Spleen (tissue), 7 donors: ENCODE measurements at regions not wholly inside any gene's neighbourhood (a gene's known extent, or its start where the extent isn't known, plus 50 kb on each side); places are given as distances from the start of the nearest gene placed in this dataset.

Source experiments
- CTCF ChIP-seq, 11 experiments: fragments of 200-600 bp in 7 of 11; fragments of 450-650 bp in 4 of 11; sonication (generic) in 4 of 11; IDR thresholded peaks in 8 of 11; conservative IDR thresholded peaks in 3 of 11; 1 replicate in 7 of 11; 2 replicates in 4 of 11; pipeline versions ENCODE4 v1.4.0 to v1.8.0; 2016 to 2021; ENCODE audit warnings: antibody characterized with exemption in 11 of 11, inconsistent platforms in 4 of 11, mild to moderate bottlenecking in 1 of 11
- POLR2A ChIP-seq, 3 donors: fragments of 450-650 bp; IDR thresholded peaks; one replicate each; pipeline ENCODE4 v1.5.1; 2017; ENCODE audit warnings: antibody characterized with exemption in 3 of 3, mild to moderate bottlenecking in 1 of 3
- donor health status: DM: no; HTN: no; CAD: no; lungs with moderate emphysema.
- donor health status: DM: no; HTN: no; CAD: no.
- donor health status: DM: no; HTN: no; CAD: no.

GRCh38 chr10:36351159-36351558 is 709.1 kb upstream of the FZD8 start:
- TF ChIP-seq CTCF (IDR thresholded peaks at IDR 0.05 in 8 of 11, conservative IDR thresholded peaks at IDR 0.05 in 3 of 11), result no peak
- no peak for TF ChIP-seq POLR2A (IDR thresholded peaks at IDR 0.05)
